NCI-H1417 (cell line): ENCODE measurements at regions not wholly inside any gene's neighbourhood (a gene's known extent, or its start where the extent isn't known, plus 50 kb on each side); places are given as distances from the start of the nearest gene placed in this dataset.
A peak's percentile ranks its signal among the peaks of the same experiment; 100 is the strongest.
"Not testable (repeated sequence)": the region's sequence is repeated elsewhere in the genome, so short reads cannot be mapped to it uniquely, and the experiment has no call there.

Source experiments
- DNase-seq, 3 experiments: peaks; one replicate each; lab custom pipeline; 2025; lab: John Stamatoyannopoulos, UW

DNA sequence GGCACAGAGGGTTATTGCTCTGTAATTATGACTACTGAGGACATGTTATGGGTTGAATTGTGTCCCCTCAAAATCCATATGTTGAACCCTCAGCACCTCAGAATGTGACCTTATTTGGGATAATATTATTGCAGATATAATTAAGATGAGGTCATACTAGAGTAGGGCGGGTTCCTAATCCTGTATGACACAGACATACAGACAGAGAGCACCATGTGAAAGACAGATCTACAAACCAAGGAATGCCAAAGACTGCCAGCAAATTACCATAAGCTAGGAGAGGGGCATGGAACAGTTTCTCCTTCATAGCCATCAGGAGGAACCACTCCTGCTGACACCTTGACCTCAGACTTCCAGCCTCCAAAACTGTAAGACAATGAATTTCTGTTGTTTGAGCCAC lies 115.2 kb upstream of the OTUD4 start:
- DNase-seq = no peak

DNA sequence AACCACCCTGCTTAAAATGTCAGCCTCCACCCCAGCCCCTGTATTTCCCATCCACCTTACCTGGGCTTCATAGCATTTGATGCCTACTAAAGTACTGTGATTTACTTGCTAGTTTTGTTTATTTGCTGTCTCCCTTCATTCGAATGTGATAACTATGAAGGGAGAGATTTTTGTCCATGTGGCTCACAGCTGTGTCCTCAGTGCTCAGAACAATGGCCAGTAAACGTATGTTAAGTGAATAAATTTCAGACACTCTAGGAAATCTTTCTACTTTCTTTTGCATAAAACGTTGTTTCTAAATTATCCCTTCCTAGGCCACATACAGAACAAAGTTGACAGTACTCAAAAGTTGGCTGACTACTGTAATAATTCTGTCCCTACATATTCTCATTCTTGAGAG lies 114.7 kb upstream of the OTUD4 start:
- DNase-seq = no peak

DNA sequence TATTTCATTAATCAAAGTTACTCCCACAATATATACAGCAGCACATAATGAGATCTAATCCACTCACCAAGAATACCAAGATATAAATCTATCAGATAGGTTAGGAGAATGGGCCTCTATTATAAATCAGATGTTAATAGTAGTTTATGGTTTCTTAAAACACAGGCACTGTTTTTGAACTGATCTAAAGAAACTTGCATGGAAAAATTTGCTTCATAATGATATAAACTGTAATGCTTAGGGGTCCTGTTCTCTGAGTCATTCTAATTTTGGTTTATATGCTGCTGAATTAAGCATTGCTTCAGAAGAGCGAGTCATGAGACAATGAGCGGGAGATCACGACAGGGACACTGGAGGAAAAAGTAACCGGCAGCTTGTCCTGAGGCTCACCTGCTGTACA lies 113.3 kb upstream of the OTUD4 start:
- no peak for DNase-seq

GRCh38 chr4:145290955-145291354 lies 110.6 kb upstream of the OTUD4 start:
- no peak for DNase-seq

GRCh38 chr4:145289403-145290076 lies 109.2 kb upstream of the OTUD4 start:
- DNase-seq = no peak

- DNase-seq = no peak
Observed at GRCh38 chr4:145287351-145287750, 107.0 kb upstream of the OTUD4 start.

DNA sequence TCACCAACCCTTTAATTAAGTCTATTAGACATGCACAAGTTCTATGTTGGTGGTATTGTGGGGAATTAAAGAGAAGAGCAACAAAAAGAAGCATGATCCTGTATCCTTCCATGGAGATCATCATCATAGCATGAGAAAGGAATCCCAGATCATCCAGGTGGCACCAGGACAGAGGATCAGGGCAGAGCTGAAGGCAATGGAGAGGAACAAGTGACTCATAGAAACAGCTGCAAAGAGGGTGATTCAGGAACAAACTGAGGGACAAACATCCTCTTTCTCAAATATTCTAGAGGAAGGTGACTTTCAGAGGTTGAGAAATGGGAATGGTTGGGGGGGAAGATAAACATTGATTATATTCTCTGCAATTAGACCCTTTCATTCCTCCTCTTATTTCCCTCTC lies 105.5 kb upstream of the OTUD4 start:
- DNase-seq = no peak

GRCh38 chr4:145283909-145284308 lies 103.5 kb upstream of the OTUD4 start:
- peak in 1 of 3 experiments; percentile 54 for DNase-seq

GRCh38 chr4:145281951-145282350 lies 101.6 kb upstream of the OTUD4 start:
- DNase-seq = no peak

GRCh38 chr4:145281224-145281623 lies 100.8 kb upstream of the OTUD4 start:
- DNase-seq = no peak

DNA sequence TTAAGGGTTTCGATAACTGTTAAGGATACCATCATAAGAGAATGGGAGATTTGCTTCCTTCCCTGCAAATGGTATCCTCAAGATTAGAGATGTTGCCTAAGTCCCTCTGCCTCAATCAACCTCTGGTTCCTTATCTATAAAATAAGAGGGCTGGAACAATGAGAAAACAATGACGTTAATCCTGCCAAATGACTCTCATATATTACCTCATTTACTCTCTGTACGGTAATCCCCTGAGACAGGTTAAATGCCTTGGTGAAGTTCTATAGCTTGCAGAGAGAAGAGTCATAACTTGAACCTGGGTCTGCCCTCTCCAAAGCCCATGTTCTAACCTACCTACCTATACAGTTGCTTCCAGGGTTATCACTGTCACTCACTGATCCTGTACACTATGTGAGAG lies 100.2 kb upstream of the OTUD4 start:
- DNase-seq = no peak

DNA sequence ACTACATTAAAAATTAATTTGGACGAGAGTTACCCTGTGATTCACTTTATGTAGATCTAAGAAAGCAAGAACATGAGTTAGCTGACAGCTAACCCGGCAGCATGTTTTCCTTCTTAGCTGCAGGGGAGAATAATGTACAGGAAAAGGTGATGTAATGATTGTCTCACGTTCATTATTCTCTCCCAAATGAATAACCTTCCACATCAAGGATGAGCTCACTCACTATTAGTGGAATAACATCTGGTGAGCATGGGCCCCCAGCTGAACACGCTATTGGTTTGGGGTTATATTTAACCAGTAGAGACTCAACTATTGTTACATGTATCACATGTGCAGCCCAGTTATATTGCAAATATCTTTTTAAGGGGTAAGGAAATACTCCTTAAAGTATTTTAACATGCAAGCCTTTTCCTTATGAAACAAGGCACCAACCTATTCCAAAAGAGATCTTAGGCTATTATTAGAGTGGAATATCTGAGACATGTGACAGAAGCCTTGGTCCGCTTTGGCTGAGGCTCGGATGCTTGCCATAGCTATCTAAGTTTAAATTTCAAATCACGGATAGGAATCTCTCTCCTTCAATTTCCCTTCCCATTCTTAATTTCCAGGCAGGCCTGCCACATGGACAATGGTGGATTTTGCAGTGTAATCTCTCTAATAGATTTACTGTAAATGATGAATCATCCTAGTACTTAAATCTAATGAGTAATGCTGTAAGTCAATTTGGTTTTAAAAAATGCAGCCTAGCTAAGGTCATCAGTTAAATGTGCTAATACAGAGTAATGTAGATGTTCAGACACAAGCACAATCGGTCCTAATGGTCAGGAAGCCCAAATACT lies 99.0 kb upstream of the OTUD4 start:
- peak in 1 of 3 experiments; percentile 10 for DNase-seq

- no peak for DNase-seq
Observed at GRCh38 chr4:145278341-145279121, 98.1 kb upstream of the OTUD4 start.

DNA sequence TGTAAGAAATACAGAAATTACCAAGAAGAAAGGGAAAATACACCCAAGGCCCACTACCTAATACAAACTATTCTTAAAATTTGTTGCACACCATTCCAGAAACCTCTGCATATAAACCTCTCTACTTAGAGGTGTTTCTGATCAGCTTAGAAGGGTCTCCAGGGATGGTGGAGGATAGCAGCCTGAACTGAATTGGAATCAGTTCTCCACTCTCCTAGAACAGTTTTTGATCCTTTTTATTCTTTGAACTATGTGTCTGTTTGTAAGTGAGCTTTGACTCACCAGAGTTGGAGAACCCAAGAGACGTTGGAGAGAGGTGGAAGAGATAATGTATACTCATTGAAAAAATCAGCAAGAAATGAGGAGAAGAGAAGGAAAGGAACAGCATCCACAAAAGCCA lies 96.6 kb upstream of the OTUD4 start:
- DNase-seq = no peak

DNA sequence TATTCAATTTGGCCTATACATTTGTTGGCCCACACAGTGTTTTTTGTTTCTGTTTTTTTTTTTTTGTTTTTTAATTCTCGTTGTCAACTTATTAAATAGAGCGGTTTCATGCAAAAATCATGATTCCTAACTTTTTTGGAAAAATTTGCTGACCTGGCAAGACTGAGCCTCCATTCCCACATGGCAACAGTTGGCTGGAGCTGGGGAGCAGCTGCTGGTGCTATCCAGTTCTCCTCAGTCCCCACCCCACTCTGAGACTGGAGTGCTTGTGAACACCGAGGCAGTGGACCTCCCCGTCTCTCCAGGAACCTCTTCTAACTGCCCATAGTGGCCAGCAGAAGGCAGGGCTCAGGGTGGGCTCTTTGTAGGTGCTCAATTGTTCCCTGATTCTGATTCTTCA lies 95.7 kb upstream of the OTUD4 start:
- DNase-seq = no peak

DNA sequence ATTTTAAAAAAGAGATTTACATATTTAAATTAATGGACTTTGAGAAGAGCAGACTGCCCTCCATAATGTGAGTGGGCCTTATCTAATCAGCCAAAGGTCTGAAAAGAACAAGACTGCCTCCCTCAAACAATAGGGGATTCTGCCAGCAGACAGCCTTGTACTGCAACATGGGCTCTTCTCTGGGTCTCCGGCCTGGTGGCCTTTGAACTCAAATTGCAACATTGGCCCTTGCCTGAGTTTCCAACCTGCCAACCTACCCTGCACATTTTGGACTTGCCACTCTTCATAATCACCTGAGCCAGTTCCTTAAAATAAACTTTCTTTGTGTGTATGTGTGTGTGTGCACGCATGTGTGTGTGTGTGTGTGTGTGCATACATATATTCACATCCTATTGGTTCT lies 90.8 kb upstream of the OTUD4 start:
- no peak for DNase-seq

GRCh38 chr4:145266881-145267280 lies 86.5 kb upstream of the OTUD4 start:
- DNase-seq = no peak

DNA sequence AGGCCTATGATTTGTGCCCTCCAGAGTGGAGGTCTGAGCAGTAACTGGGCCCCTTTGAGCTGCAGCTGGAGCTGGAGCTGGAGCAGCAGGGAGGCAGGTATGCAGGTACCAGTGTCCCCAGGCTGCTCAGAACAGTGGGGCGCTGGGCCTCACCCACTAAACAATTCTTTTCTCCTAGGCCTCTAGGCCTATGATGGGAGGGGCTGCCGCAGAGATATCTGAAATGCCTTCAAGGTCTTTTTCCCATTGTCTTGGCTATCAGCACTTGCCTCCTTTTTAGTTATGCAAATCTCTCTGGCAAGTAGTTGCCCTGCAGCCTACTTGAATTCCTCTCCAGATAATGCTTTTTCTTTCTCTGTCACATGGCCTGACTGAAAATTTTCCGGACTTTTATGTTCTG lies 79.7 kb upstream of the OTUD4 start:
- no peak for DNase-seq

DNA sequence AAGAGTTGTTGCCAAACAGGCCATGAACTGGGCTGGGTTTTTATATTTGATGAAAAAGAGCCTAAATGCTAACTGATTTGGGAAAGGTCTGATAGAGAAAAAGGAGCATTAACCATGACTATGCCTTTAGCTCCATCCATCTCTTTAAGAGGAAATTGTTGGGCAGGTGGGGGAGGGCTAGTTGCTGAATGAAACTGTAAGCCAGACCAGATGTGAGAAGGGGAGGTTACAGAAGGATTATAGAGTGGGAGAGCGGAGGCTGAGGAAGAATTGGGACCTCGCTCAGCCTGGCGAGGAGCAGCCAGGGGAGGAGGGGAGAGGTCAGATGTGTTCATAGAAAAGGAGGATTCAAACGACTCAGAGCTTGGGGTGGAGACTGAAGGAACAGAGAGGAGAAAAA lies 74.9 kb upstream of the OTUD4 start:
- DNase-seq = not testable (repeated sequence)

DNA sequence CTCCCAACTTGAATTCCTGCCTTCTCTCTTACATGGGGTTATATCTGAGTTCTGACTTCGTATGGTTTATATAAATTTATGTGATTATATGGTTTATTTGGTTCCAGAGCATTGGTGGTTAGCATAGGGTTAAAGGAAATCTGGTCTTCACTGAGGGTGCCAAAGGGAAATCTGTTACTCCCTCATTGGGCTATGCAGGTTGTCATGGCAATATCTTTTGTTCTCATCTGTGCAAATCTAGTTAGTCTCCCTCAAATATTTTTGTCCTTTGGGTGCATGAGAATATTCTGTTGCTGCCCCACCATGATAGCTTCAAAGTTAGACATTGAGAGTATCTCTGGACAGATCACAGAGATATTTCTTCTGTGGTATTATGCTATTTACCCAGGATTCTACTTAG lies 71.8 kb upstream of the OTUD4 start:
- DNase-seq = no peak

GRCh38 chr4:145251391-145251790 lies 71.0 kb upstream of the OTUD4 start:
- no peak for DNase-seq

DNA sequence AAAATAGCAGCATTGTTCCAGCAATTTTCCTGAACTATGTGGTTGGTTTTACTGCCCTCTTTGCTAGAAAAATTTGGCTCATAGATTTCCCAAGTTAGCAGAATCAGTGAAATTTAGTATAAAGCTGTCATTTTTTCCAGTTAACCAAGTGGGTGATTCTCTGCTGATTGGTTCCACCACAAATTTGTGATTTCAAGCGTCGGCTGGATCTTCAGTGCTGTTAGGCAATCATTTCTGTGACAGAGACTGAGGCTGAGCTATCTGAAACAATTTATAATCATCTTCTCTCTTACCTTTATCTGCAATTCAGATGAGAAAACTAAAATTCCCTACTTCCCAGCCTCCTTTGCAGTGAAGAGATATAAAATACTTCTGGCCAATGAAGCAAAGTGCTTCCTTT lies 68.6 kb upstream of the OTUD4 start:
- no peak for DNase-seq

GRCh38 chr4:145248502-145248901 lies 68.1 kb upstream of the OTUD4 start:
- no peak for DNase-seq
